Left renal cortex interstitium (tissue), 4 donors: ENCODE measurements at regions not wholly inside any gene's neighbourhood (a gene's known extent, or its start where the extent isn't known, plus 50 kb on each side); places are given as distances from the start of the nearest gene placed in this dataset.

Source experiments
- DNase-seq, 4 donors: peaks; one replicate each; pipeline ENCODE4 v3.0.0-alpha.2; 2013; ENCODE audit warnings: low read depth in 4 of 4, low spot score in 2 of 4, missing footprints in 1 of 4

- DNase-seq: no peak
These were observed 1256.4 kb downstream of the FAM181B start for GRCh38 chr11:81477277-81477676.

- DNase-seq: no peak
These were observed 1257.3 kb downstream of the FAM181B start for GRCh38 chr11:81476345-81476744.

- no peak for DNase-seq
These were observed 1261.0 kb downstream of the FAM181B start for GRCh38 chr11:81472646-81473045.

GRCh38 chr11:81470446-81470845 is 1263.2 kb downstream of the FAM181B start:
- no peak for DNase-seq

GRCh38 chr11:81459766-81460306 is 1273.8 kb downstream of the FAM181B start:
- no peak for DNase-seq

GRCh38 chr11:81449588-81450156 is 1284.0 kb downstream of the FAM181B start:
- no peak for DNase-seq

GRCh38 chr11:81444297-81444696 is 1289.4 kb downstream of the FAM181B start:
- DNase-seq: no peak

- no peak for DNase-seq
These were observed 1301.3 kb downstream of the FAM181B start for GRCh38 chr11:81432333-81432732.

- DNase-seq: no peak
These were observed 1308.8 kb downstream of the FAM181B start for GRCh38 chr11:81424822-81425221.

- DNase-seq: no peak
These were observed 1311.3 kb downstream of the FAM181B start for GRCh38 chr11:81422402-81422801.

- no peak for DNase-seq
These were observed 1312.3 kb downstream of the FAM181B start for GRCh38 chr11:81421251-81421860.

GRCh38 chr11:81420668-81421250 is 1312.9 kb downstream of the FAM181B start:
- no peak for DNase-seq

GRCh38 chr11:81397316-81397715 is 1336.3 kb downstream of the FAM181B start:
- DNase-seq: peak in 1 of 4 donors; percentile 6

GRCh38 chr11:81394311-81394710 is 1339.4 kb downstream of the FAM181B start:
- DNase-seq: no peak

GRCh38 chr11:81388326-81388725 is 1345.3 kb downstream of the FAM181B start:
- DNase-seq: no peak

GRCh38 chr11:81380395-81380794 is 1353.3 kb downstream of the FAM181B start:
- DNase-seq: no peak

GRCh38 chr11:81377418-81377817 is 1356.2 kb downstream of the FAM181B start:
- no peak for DNase-seq

- no peak for DNase-seq
These were observed 1359.7 kb downstream of the FAM181B start for GRCh38 chr11:81373986-81374385.

- no peak for DNase-seq
These were observed 1365.5 kb downstream of the FAM181B start for GRCh38 chr11:81368192-81368591.

GRCh38 chr11:81365496-81365895 is 1368.2 kb downstream of the FAM181B start:
- DNase-seq: no peak

- no peak for DNase-seq
These were observed 1374.2 kb downstream of the FAM181B start for GRCh38 chr11:81359476-81359875.

GRCh38 chr11:81345609-81346008 is 1388.1 kb downstream of the FAM181B start:
- no peak for DNase-seq
